CD4-positive, alpha-beta T cell (primary cell): ENCODE measurements at regions not wholly inside any gene's neighbourhood (a gene's known extent, or its start where the extent isn't known, plus 50 kb on each side); places are given as distances from the start of the nearest gene placed in this dataset.

Experiments used
- ATAC-seq: fragments of 200-7000 bp; cut with Tn5 transposase; one replicate; pipeline ENCODE4 v1.10.0; 2022; ENCODE audit warnings: mild to moderate bottlenecking; ENCODE audit not compliant: poor library complexity
- CTCF ChIA-PET: fragments of 350-600 bp; sonication (Branson Sonifier 250); formaldehyde crosslinking; loops from one replicate; lab custom pipeline; 2021; ENCODE audit warnings: antibody characterized with exemption, inconsistent platforms; lab: Charles Lee
- POLR2A ChIA-PET: fragments of 350-600 bp; sonication (Branson Sonifier 250); formaldehyde crosslinking; loops from one replicate; lab custom pipeline; 2021; ENCODE audit warnings: antibody characterized with exemption, inconsistent platforms; lab: Charles Lee
- DNase-seq, 14 experiments: peaks; one replicate each; pipeline ENCODE4 v3.0.0-alpha.2; 2013 to 2020; ENCODE audit warnings: mixed read lengths in 2 of 14
- H3K27ac ChIP-seq, 2 donors: one replicate each; pipeline versions ENCODE4 v1.5.1 to v1.7.0; 2013; ENCODE audit warnings: low read length in 2 of 2, low read depth in 1 of 2, mild to moderate bottlenecking in 1 of 2
- H3K27me3 ChIP-seq, 2 experiments: 1 replicate in 1 of 2; 2 replicates in 1 of 2; pipeline versions ENCODE4 v1.6.1 to v1.7.0; 2013; ENCODE audit warnings: low read length in 2 of 2, control low read depth in 1 of 2, mild to moderate bottlenecking in 1 of 2, moderate library complexity in 1 of 2; ENCODE audit not compliant: insufficient read depth in 2 of 2, control insufficient read depth in 1 of 2
- H3K36me3 ChIP-seq: one replicate; pipeline ENCODE4 v1.6.1; 2013; ENCODE audit warnings: low read length, control low read depth; ENCODE audit not compliant: insufficient read depth
- H3K4me1 ChIP-seq: one replicate; pipeline ENCODE4 v1.6.1; 2013; ENCODE audit warnings: low read length, control low read depth; ENCODE audit not compliant: insufficient read depth
- H3K4me3 ChIP-seq: one replicate; pipeline ENCODE4 v1.5.1; 2013; ENCODE audit warnings: mild to moderate bottlenecking, low read length, moderate library complexity
- H3K9me3 ChIP-seq, 2 experiments: 1 replicate in 1 of 2; 2 replicates in 1 of 2; pipeline versions ENCODE4 v1.6.1 to v1.7.0; 2013; ENCODE audit warnings: low read length in 2 of 2, mild to moderate bottlenecking in 2 of 2, control low read depth in 1 of 2, moderate library complexity in 1 of 2; ENCODE audit not compliant: control insufficient read depth in 1 of 2, insufficient read depth in 1 of 2
- H3K27ac Mint-ChIP-seq: one replicate; pipeline ENCODE4 v1.8.0; 2020; ENCODE audit warnings: mixed read lengths
- H3K27me3 Mint-ChIP-seq: one replicate; pipeline ENCODE4 v1.8.0; 2021; ENCODE audit warnings: mixed read lengths
- H3K36me3 Mint-ChIP-seq: one replicate; pipeline ENCODE4 v1.8.0; 2021; ENCODE audit warnings: low read depth, mixed read lengths
- H3K4me1 Mint-ChIP-seq: one replicate; pipeline ENCODE4 v1.8.0; 2021; ENCODE audit warnings: low read depth, mixed read lengths
- H3K4me3 Mint-ChIP-seq: one replicate; pipeline ENCODE4 v1.8.0; 2020; ENCODE audit warnings: mild to moderate bottlenecking, mixed read lengths
- H3K9me3 Mint-ChIP-seq: one replicate; pipeline ENCODE4 v1.8.0; 2020; ENCODE audit warnings: mixed read lengths
- intact Hi-C, 2 experiments: fragments of 100-400 bp; cut with DNase I in 1 of 2; cut with micrococcal nuclease in 1 of 2; formaldehyde crosslinking; loops; one replicate each; pipeline versions ENCODE4 v1.15.1 to v1.9.0; 2023 to 2025; cut with DNase I, micrococcal nuclease
- TF ChIP-seq, protein P1 (sequence below): fragments of 200-600 bp; IDR thresholded peaks from one replicate; pipeline ENCODE4 v1.8.0; 2022; ENCODE audit warnings: antibody characterized with exemption, mild to moderate bottlenecking

DNA sequence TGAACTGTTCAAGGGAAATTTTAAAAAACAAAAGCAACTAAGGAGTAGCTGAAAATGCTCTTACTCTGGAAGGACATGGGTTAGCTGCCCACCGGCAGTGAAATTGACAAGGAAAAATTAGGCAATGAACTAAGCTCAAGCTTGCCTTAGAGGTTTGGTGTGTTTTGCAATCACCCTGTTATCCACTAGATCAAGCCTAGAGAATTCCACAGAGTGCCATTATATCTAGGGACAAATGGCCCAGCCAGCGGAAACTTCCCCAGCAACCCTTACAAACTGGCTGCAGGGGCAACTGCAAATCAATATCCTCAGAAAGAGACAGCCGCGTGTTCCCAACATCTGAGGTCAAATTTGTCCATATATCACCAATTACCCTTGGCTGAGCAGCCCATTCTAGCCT, 258.2 kb downstream of the SP3 start:
- no peaks in the 10 kb centered on the region for H3K9me3 ChIP-seq
- TF ChIP-seq, protein P1, sequence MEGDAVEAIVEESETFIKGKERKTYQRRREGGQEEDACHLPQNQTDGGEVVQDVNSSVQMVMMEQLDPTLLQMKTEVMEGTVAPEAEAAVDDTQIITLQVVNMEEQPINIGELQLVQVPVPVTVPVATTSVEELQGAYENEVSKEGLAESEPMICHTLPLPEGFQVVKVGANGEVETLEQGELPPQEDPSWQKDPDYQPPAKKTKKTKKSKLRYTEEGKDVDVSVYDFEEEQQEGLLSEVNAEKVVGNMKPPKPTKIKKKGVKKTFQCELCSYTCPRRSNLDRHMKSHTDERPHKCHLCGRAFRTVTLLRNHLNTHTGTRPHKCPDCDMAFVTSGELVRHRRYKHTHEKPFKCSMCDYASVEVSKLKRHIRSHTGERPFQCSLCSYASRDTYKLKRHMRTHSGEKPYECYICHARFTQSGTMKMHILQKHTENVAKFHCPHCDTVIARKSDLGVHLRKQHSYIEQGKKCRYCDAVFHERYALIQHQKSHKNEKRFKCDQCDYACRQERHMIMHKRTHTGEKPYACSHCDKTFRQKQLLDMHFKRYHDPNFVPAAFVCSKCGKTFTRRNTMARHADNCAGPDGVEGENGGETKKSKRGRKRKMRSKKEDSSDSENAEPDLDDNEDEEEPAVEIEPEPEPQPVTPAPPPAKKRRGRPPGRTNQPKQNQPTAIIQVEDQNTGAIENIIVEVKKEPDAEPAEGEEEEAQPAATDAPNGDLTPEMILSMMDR, result no peak
- no peak overlapping the region for H3K27ac ChIP-seq
- peaks cover 0 to 6% of the 10 kb centered on the region in 2 experiments for H3K27me3 ChIP-seq
- Mint-ChIP-seq H3K4me3 (no peak overlapping the region), H3K27ac (no peak overlapping the region), H3K27me3 (peaks cover 5% of the 10 kb centered on the region), H3K36me3 (no peaks in the 10 kb centered on the region), H3K4me1 (no peaks in the 10 kb centered on the region), H3K9me3 (no peaks in the 10 kb centered on the region)
- H3K4me1 ChIP-seq, result no peaks in the 10 kb centered on the region
- no peak overlapping the region for H3K4me3 ChIP-seq
- intact Hi-C loops, result no loop called here
- H3K36me3 ChIP-seq, result no peaks in the 10 kb centered on the region
- ATAC-seq (no peak), DNase-seq (no peak)
- POLR2A ChIA-PET, result no interaction called here
- CTCF ChIA-PET, result no interaction called here

- Histone ChIP-seq H3K4me3 (no peak overlapping the region), H3K27ac (no peak overlapping the region), H3K36me3 (no peaks in the 10 kb centered on the region), H3K4me1 (no peaks in the 10 kb centered on the region), H3K9me3 (no peaks in the 10 kb centered on the region), H3K27me3 (peaks cover 0 to 6% of the 10 kb centered on the region in 2 experiments)
- Mint-ChIP-seq H3K36me3 (no peaks in the 10 kb centered on the region), H3K27ac (no peak overlapping the region), H3K4me3 (no peak overlapping the region), H3K4me1 (no peaks in the 10 kb centered on the region), H3K9me3 (no peaks in the 10 kb centered on the region), H3K27me3 (peaks cover 9% of the 10 kb centered on the region)
- intact Hi-C loops, result no loop called here
- DNase-seq (no peak), ATAC-seq (no peak)
- TF ChIP-seq, protein P1, result no peak
- CTCF ChIA-PET, result no interaction called here
- POLR2A ChIA-PET, result no interaction called here
Observed at GRCh38 chr2:173708806-173709205, 256.4 kb downstream of the SP3 start.

DNA sequence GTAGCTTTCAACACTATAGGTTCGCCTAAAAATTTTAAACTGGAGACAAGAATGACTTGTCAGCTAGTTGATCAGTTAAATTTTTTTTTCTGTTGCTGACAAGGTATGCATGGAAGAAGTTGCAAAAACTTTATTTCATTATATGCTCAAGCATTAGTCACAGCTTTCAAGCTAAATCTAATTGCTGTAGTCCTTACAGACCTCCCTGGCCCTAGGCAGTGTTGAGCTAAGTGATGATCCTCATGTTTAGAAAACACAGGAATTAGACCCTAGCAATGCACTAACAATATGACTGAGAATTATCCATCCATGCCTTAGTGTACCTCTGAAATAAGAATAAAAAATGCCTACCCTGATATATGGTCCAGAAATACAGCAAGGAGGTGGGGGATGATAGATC, 253.4 kb downstream of the SP3 start:
- Histone ChIP-seq H3K4me1 (no peaks in the 10 kb centered on the region), H3K9me3 (no peaks in the 10 kb centered on the region), H3K4me3 (no peak overlapping the region), H3K27me3 (peaks cover 0 to 4% of the 10 kb centered on the region in 2 experiments), H3K27ac (no peak overlapping the region), H3K36me3 (no peaks in the 10 kb centered on the region)
- DNase-seq (no peak), ATAC-seq (no peak)
- H3K27ac Mint-ChIP-seq, result no peak overlapping the region
- POLR2A ChIA-PET, result no interaction called here
- H3K27me3 Mint-ChIP-seq, result peaks cover 21% of the 10 kb centered on the region
- H3K4me3 Mint-ChIP-seq, result no peak overlapping the region
- H3K36me3 Mint-ChIP-seq, result no peaks in the 10 kb centered on the region
- no peaks in the 10 kb centered on the region for H3K4me1 Mint-ChIP-seq
- H3K9me3 Mint-ChIP-seq, result no peaks in the 10 kb centered on the region
- CTCF ChIA-PET, result no interaction called here
- intact Hi-C loops, result no loop called here
- TF ChIP-seq, protein P1, result no peak
